ENCODE measurements at regions not wholly inside any gene's neighbourhood (a gene's known extent, or its start where the extent isn't known, plus 50 kb on each side); places are given as distances from the start of the nearest gene placed in this dataset.

DNA sequence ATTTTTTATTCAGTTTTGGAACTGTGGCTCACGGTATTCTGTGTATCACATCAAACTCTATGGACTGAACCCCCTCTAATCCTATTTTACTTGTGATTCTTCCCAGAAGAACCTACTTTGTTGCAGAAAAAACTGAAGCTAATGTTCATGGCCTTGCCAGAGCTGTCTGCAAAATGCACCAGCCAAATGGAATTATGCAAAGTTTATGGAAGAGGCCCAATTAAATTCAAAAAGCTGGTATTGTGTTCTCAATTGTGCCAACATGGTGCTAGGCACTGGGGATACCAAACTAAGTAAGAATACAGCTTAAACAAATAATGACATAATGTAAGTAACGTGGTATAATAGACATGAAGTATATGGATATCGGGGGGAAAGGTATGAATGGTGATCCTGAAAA lies 273.8 kb upstream of the DUSP10 start:
- H3K36me3 ChIP-seq (ENCODE audit: insufficient read depth, insufficient read length, low read length) = no peaks in the 10 kb centered on the region
- no peak for TF ChIP-seq ZNF274 (IDR thresholded peaks at IDR 0.05; ENCODE audit: low read depth, low read length)
- TF ChIP-seq SUZ12 (IDR thresholded peaks at IDR 0.05; ENCODE audit: extremely low read depth, insufficient read depth, insufficient read length) = no peak
- TF ChIP-seq YY1 (IDR thresholded peaks at IDR 0.05; ENCODE audit: insufficient read depth, insufficient read length) = no peak
- no peak overlapping the region for H3K4me3 ChIP-seq (ENCODE audit: insufficient read length, low read depth)
- H3K4me1 ChIP-seq (ENCODE audit: insufficient read depth, insufficient read length) = no peaks in the 10 kb centered on the region
- H3K9me3 ChIP-seq (ENCODE audit: insufficient read depth, low read length) = peaks cover 7% of the 10 kb centered on the region; the same call in 1 of the 2 replicates
- H3K9ac ChIP-seq (ENCODE audit: insufficient read length, low read depth) = no peak overlapping the region
- DNase-seq (ENCODE audit: low read depth, low spot score) = no peak
- H3K27me3 ChIP-seq (ENCODE audit: insufficient read depth, insufficient read length) = no peaks in the 10 kb centered on the region

DNA sequence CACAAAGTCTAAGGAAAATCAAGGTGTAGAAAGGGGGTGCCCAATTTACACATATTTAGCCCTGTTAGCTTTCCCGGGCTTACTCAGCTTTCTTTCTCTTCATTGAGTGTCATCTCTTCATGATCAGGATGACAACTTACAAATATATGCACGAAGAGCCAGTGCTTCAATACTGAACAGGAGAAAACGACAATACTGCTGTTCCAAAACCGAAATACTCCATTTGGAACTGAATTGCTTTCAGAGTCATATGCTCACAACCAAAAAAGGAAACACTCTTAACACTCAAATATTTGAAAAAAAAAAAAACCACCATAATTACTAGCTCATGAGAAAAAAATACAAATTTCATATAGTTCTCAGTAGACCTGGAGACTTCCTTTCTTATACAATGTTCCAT lies 272.1 kb upstream of the DUSP10 start:
- no peak overlapping the region for H3K4me3 ChIP-seq (ENCODE audit: insufficient read length, low read depth)
- no peaks in the 10 kb centered on the region for H3K4me1 ChIP-seq (ENCODE audit: insufficient read depth, insufficient read length)
- no peak overlapping the region for H3K9ac ChIP-seq (ENCODE audit: insufficient read length, low read depth)
- DNase-seq (ENCODE audit: low read depth, low spot score) = no peak
- peaks cover 8% of the 10 kb centered on the region; the same call in 1 of the 2 replicates for H3K9me3 ChIP-seq (ENCODE audit: insufficient read depth, low read length)
- no peaks in the 10 kb centered on the region for H3K36me3 ChIP-seq (ENCODE audit: insufficient read depth, insufficient read length, low read length)
- H3K27me3 ChIP-seq (ENCODE audit: insufficient read depth, insufficient read length) = no peaks in the 10 kb centered on the region
- TF ChIP-seq SUZ12 (IDR thresholded peaks at IDR 0.05; ENCODE audit: extremely low read depth, insufficient read depth, insufficient read length) (no peak), ZNF274 (IDR thresholded peaks at IDR 0.05; ENCODE audit: low read depth, low read length) (no peak), YY1 (IDR thresholded peaks at IDR 0.05; ENCODE audit: insufficient read depth, insufficient read length) (no peak)

DNA sequence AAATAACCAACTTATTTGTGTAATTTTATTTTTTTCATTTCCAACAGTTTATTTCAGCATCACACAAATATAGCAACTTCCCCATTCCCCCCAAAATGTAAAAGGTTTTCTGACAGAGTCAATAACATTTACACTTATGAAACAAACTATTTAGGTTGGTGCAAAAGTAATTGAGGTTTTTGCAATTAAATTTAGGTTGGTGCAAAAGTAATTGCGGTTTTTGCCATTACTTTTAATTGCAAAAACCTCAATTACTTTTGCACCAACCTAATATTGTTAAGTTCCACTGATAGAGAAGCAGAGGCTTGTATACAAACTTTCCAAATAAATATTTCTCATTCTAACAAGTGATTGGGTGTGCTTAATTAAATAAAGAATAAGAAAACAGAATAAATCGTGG lies 270.9 kb upstream of the DUSP10 start:
- Histone ChIP-seq H3K4me3 (ENCODE audit: insufficient read length, low read depth) (no peak overlapping the region), H3K9me3 (ENCODE audit: insufficient read depth, low read length) (peaks cover 8% of the 10 kb centered on the region; the same call in 1 of the 2 replicates), H3K9ac (ENCODE audit: insufficient read length, low read depth) (no peak overlapping the region), H3K4me1 (ENCODE audit: insufficient read depth, insufficient read length) (no peaks in the 10 kb centered on the region), H3K36me3 (ENCODE audit: insufficient read depth, insufficient read length, low read length) (no peaks in the 10 kb centered on the region), H3K27me3 (ENCODE audit: insufficient read depth, insufficient read length) (no peaks in the 10 kb centered on the region)
- DNase-seq (ENCODE audit: low read depth, low spot score) = no peak
- no peak for TF ChIP-seq YY1 (IDR thresholded peaks at IDR 0.05; ENCODE audit: insufficient read depth, insufficient read length)

DNA sequence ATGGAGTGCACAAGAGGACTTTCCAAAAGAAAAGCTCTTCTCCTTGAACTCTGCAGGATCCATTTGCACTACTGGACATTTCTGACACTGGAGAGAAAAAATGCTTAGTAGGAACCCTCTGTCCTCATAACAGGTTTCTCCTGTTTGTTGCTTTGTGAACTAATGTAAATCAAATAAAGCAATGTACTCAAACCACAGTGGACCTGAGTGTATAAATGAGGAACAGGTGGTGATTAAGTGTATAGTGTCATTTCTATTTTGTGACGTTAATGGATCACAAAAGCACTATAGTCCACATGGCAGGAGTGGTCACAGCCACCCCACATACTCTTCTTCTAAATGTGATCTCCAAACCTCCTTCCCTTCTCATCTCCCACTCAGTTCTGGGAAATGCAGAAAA lies 268.4 kb upstream of the DUSP10 start:
- Histone ChIP-seq H3K36me3 (ENCODE audit: insufficient read depth, insufficient read length, low read length) (no peaks in the 10 kb centered on the region), H3K9me3 (ENCODE audit: insufficient read depth, low read length) (peaks cover 8% of the 10 kb centered on the region; the same call in 1 of the 2 replicates), H3K9ac (ENCODE audit: insufficient read length, low read depth) (no peak overlapping the region), H3K4me1 (ENCODE audit: insufficient read depth, insufficient read length) (no peaks in the 10 kb centered on the region), H3K4me3 (ENCODE audit: insufficient read length, low read depth) (no peak overlapping the region), H3K27me3 (ENCODE audit: insufficient read depth, insufficient read length) (no peaks in the 10 kb centered on the region)
- DNase-seq (ENCODE audit: low read depth, low spot score) = no peak
- TF ChIP-seq SUZ12 (IDR thresholded peaks at IDR 0.05; ENCODE audit: extremely low read depth, insufficient read depth, insufficient read length) (no peak), ZNF274 (IDR thresholded peaks at IDR 0.05; ENCODE audit: low read depth, low read length) (no peak), YY1 (IDR thresholded peaks at IDR 0.05; ENCODE audit: insufficient read depth, insufficient read length) (no peak)

DNA sequence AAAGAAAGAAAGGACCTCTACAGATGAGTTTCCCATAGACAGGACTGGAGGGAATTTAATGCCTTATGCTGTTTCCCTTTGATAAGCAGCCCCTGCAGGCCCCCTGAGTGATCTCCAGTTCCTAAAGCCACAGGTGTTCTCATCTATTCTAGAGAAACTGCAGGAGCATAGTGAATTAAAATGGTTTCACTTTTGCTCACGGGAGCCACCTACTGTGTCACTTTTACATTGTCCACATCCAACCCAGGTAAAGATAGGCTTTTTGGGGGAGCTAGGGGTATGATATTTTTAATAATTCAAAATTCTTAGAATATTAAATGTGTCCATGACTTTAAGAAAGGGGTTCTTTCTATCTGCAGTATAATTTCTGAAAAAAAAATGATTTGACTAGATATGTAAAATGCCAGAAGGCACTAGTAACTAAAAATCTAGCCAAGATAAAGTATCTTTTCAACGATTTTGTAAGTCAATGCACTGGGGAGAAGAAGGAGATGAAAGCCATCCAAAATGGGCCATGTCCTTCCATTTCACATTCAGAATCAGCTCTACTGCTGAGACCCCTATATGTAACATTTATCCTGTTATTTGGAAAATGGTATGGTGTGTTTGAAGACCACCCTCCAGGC lies 267.3 kb upstream of the DUSP10 start:
- Histone ChIP-seq H3K9ac (ENCODE audit: insufficient read length, low read depth) (no peak overlapping the region), H3K36me3 (ENCODE audit: insufficient read depth, insufficient read length, low read length) (no peaks in the 10 kb centered on the region), H3K4me1 (ENCODE audit: insufficient read depth, insufficient read length) (no peaks in the 10 kb centered on the region), H3K27me3 (ENCODE audit: insufficient read depth, insufficient read length) (no peaks in the 10 kb centered on the region), H3K9me3 (ENCODE audit: insufficient read depth, low read length) (peaks cover 8% of the 10 kb centered on the region; the same call in 1 of the 2 replicates), H3K4me3 (ENCODE audit: insufficient read length, low read depth) (no peak overlapping the region)
- no peak for DNase-seq (ENCODE audit: low read depth, low spot score)
- TF ChIP-seq SUZ12 (IDR thresholded peaks at IDR 0.05; ENCODE audit: extremely low read depth, insufficient read depth, insufficient read length) = no peak
- no peak for TF ChIP-seq ZNF274 (IDR thresholded peaks at IDR 0.05; ENCODE audit: low read depth, low read length)
- no peak for TF ChIP-seq YY1 (IDR thresholded peaks at IDR 0.05; ENCODE audit: insufficient read depth, insufficient read length)

DNA sequence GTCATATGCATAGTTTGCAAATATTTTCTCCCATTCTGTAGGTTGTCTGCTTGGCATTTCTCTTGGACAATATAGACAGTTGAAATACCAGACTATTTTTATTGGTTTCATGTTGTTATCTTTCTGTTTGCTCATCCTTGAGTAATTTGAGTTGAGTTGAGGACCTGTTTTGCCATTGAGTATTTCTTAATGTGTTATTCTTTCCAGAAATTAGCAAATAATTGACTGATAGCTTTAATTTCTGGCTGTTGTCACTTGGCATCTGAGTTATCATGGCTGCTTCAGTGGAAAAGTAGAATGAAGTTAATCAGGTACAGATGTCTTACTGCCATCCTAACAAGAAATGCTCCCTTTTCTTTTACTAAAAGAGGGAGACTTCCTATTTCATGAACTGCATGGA lies 264.8 kb upstream of the DUSP10 start:
- Histone ChIP-seq H3K4me1 (ENCODE audit: insufficient read depth, insufficient read length) (no peaks in the 10 kb centered on the region), H3K27me3 (ENCODE audit: insufficient read depth, insufficient read length) (no peaks in the 10 kb centered on the region), H3K9ac (ENCODE audit: insufficient read length, low read depth) (no peak overlapping the region), H3K4me3 (ENCODE audit: insufficient read length, low read depth) (no peak overlapping the region), H3K36me3 (ENCODE audit: insufficient read depth, insufficient read length, low read length) (no peaks in the 10 kb centered on the region), H3K9me3 (ENCODE audit: insufficient read depth, low read length) (peaks cover 8% of the 10 kb centered on the region; the same call in 1 of the 2 replicates)
- DNase-seq (ENCODE audit: low read depth, low spot score) = no peak
- no peak for TF ChIP-seq ZNF274 (IDR thresholded peaks at IDR 0.05; ENCODE audit: low read depth, low read length)
- TF ChIP-seq SUZ12 (IDR thresholded peaks at IDR 0.05; ENCODE audit: extremely low read depth, insufficient read depth, insufficient read length) = no peak
- TF ChIP-seq YY1 (IDR thresholded peaks at IDR 0.05; ENCODE audit: insufficient read depth, insufficient read length) = no peak

DNA sequence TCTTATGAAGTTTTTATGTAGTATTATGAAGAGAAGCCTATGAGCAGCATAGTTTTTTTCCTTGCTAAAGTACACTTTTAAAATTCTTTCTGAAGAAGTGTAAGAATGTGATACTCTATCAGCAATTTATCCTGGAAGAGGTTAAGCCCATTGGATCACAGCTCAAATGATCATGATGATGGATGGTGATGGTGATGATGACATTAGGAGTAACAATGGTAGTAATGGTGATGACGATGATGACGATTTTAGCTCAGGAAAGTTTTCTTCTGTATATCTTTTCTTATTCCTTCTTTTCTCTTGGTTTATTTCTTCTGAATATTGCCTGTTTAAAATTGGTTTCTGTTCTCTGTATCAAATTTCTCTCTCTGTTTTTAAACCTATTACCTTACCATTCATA lies 262.9 kb upstream of the DUSP10 start:
- Histone ChIP-seq H3K36me3 (ENCODE audit: insufficient read depth, insufficient read length, low read length) (no peaks in the 10 kb centered on the region), H3K9ac (ENCODE audit: insufficient read length, low read depth) (no peak overlapping the region), H3K27me3 (ENCODE audit: insufficient read depth, insufficient read length) (no peaks in the 10 kb centered on the region), H3K9me3 (ENCODE audit: insufficient read depth, low read length) (no peaks in the 10 kb centered on the region), H3K4me3 (ENCODE audit: insufficient read length, low read depth) (no peak overlapping the region), H3K4me1 (ENCODE audit: insufficient read depth, insufficient read length) (no peaks in the 10 kb centered on the region)
- TF ChIP-seq ZNF274 (IDR thresholded peaks at IDR 0.05; ENCODE audit: low read depth, low read length) (no peak), SUZ12 (IDR thresholded peaks at IDR 0.05; ENCODE audit: extremely low read depth, insufficient read depth, insufficient read length) (no peak), YY1 (IDR thresholded peaks at IDR 0.05; ENCODE audit: insufficient read depth, insufficient read length) (no peak)
- DNase-seq (ENCODE audit: low read depth, low spot score) = no peak

All from NT2/D1 (cell line).